Central memory CD8-positive, alpha-beta T cell (primary cell): ENCODE measurements at regions not wholly inside any gene's neighbourhood (a gene's known extent, or its start where the extent isn't known, plus 50 kb on each side); places are given as distances from the start of the nearest gene placed in this dataset.

ENCODE experiments used
- ATAC-seq: fragments of 150-1000 bp; cut with Tn5 transposase; replicated peaks from 2 replicates; pipeline ENCODE4 v1.10.0; 2022; ENCODE audit warnings: mild to moderate bottlenecking, moderate FRiP score, moderate number of reproducible peaks; ENCODE audit not compliant: poor library complexity, severe bottlenecking; ENCODE audit errors: extremely low read depth
- DNase-seq, 2 donors: peaks; one replicate each; pipeline ENCODE4 v3.0.0; 2021; ENCODE audit warnings: low spot score in 2 of 2
- H3K27ac Mint-ChIP-seq: one replicate; pipeline ENCODE4 v1.8.0; 2022; ENCODE audit warnings: low read depth, mild to moderate bottlenecking, moderate library complexity, mixed read lengths
- H3K27me3 Mint-ChIP-seq: one replicate; pipeline ENCODE4 v1.8.0; 2022; ENCODE audit warnings: mixed read lengths
- H3K36me3 Mint-ChIP-seq: one replicate; pipeline ENCODE4 v1.8.0; 2022; ENCODE audit warnings: mild to moderate bottlenecking, moderate library complexity, mixed read lengths; ENCODE audit not compliant: insufficient read depth
- H3K4me1 Mint-ChIP-seq: one replicate; pipeline ENCODE4 v1.8.0; 2022; ENCODE audit warnings: mixed read lengths
- H3K4me3 Mint-ChIP-seq: one replicate; pipeline ENCODE4 v1.8.0; 2022; ENCODE audit warnings: mild to moderate bottlenecking, moderate library complexity, mixed read lengths
- H3K9me3 Mint-ChIP-seq: one replicate; pipeline ENCODE4 v1.8.0; 2022; ENCODE audit warnings: mixed read lengths

- no peak for ATAC-seq
- DNase-seq: no peak
- Mint-ChIP-seq H3K27ac (no peak overlapping the region), H3K36me3 (no peaks in the 10 kb centered on the region), H3K9me3 (no peaks in the 10 kb centered on the region), H3K27me3 (peaks cover 54% of the 10 kb centered on the region), H3K4me1 (no peaks in the 10 kb centered on the region), H3K4me3 (no peak overlapping the region)
Measured at GRCh38 chr19:31592456-31592855, 243.2 kb upstream of the TSHZ3 start.

- H3K4me1 Mint-ChIP-seq: no peaks in the 10 kb centered on the region
- no peak overlapping the region for H3K27ac Mint-ChIP-seq
- H3K9me3 Mint-ChIP-seq: no peaks in the 10 kb centered on the region
- H3K4me3 Mint-ChIP-seq: no peak overlapping the region
- H3K36me3 Mint-ChIP-seq: no peaks in the 10 kb centered on the region
- DNase-seq (no peak), ATAC-seq (no peak)
- peaks cover 33% of the 10 kb centered on the region for H3K27me3 Mint-ChIP-seq
Measured at GRCh38 chr19:31594701-31595100, 245.5 kb upstream of the TSHZ3 start.

GRCh38 chr19:31595521-31595920 is 246.3 kb upstream of the TSHZ3 start:
- H3K27me3 Mint-ChIP-seq: peaks cover 25% of the 10 kb centered on the region
- H3K4me1 Mint-ChIP-seq: no peaks in the 10 kb centered on the region
- H3K36me3 Mint-ChIP-seq: no peaks in the 10 kb centered on the region
- H3K4me3 Mint-ChIP-seq: no peak overlapping the region
- no peaks in the 10 kb centered on the region for H3K9me3 Mint-ChIP-seq
- no peak for DNase-seq
- no peak for ATAC-seq
- no peak overlapping the region for H3K27ac Mint-ChIP-seq

GRCh38 chr19:31596751-31597150 is 247.5 kb upstream of the TSHZ3 start:
- Mint-ChIP-seq H3K4me3 (no peak overlapping the region), H3K27ac (no peak overlapping the region), H3K27me3 (peaks cover 24% of the 10 kb centered on the region), H3K4me1 (no peaks in the 10 kb centered on the region), H3K9me3 (no peaks in the 10 kb centered on the region), H3K36me3 (no peaks in the 10 kb centered on the region)
- no peak for DNase-seq
- ATAC-seq: no peak

- Mint-ChIP-seq H3K27ac (no peak overlapping the region), H3K4me3 (no peak overlapping the region), H3K9me3 (no peaks in the 10 kb centered on the region), H3K4me1 (no peaks in the 10 kb centered on the region), H3K36me3 (no peaks in the 10 kb centered on the region), H3K27me3 (peaks cover 22% of the 10 kb centered on the region)
- DNase-seq: no peak
- ATAC-seq: no peak
Measured at GRCh38 chr19:31597616-31598015, 248.4 kb upstream of the TSHZ3 start.

GRCh38 chr19:31598730-31599238 is 249.5 kb upstream of the TSHZ3 start:
- ATAC-seq: no peak
- no peak overlapping the region for H3K4me3 Mint-ChIP-seq
- H3K27ac Mint-ChIP-seq: no peak overlapping the region
- H3K27me3 Mint-ChIP-seq: peaks cover 15% of the 10 kb centered on the region
- no peak for DNase-seq
- no peaks in the 10 kb centered on the region for H3K4me1 Mint-ChIP-seq
- H3K9me3 Mint-ChIP-seq: no peaks in the 10 kb centered on the region
- no peaks in the 10 kb centered on the region for H3K36me3 Mint-ChIP-seq

GRCh38 chr19:31600731-31601295 is 251.6 kb upstream of the TSHZ3 start:
- peaks cover 9% of the 10 kb centered on the region for H3K27me3 Mint-ChIP-seq
- no peak overlapping the region for H3K4me3 Mint-ChIP-seq
- H3K4me1 Mint-ChIP-seq: no peaks in the 10 kb centered on the region
- no peak overlapping the region for H3K27ac Mint-ChIP-seq
- ATAC-seq (no peak), DNase-seq (no peak)
- no peaks in the 10 kb centered on the region for H3K36me3 Mint-ChIP-seq
- H3K9me3 Mint-ChIP-seq: no peaks in the 10 kb centered on the region

- peaks cover 9% of the 10 kb centered on the region for H3K27me3 Mint-ChIP-seq
- no peaks in the 10 kb centered on the region for H3K9me3 Mint-ChIP-seq
- ATAC-seq (no peak), DNase-seq (no peak)
- H3K36me3 Mint-ChIP-seq: no peaks in the 10 kb centered on the region
- H3K4me3 Mint-ChIP-seq: no peak overlapping the region
- H3K4me1 Mint-ChIP-seq: no peaks in the 10 kb centered on the region
- no peak overlapping the region for H3K27ac Mint-ChIP-seq
Measured at GRCh38 chr19:31601855-31602254, 252.6 kb upstream of the TSHZ3 start.

- DNase-seq (no peak), ATAC-seq (no peak)
- no peak overlapping the region for H3K4me3 Mint-ChIP-seq
- H3K27ac Mint-ChIP-seq: no peak overlapping the region
- no peaks in the 10 kb centered on the region for H3K36me3 Mint-ChIP-seq
- H3K4me1 Mint-ChIP-seq: no peaks in the 10 kb centered on the region
- H3K9me3 Mint-ChIP-seq: no peaks in the 10 kb centered on the region
- H3K27me3 Mint-ChIP-seq: peaks cover 9% of the 10 kb centered on the region
Measured at GRCh38 chr19:31602548-31602947, 253.3 kb upstream of the TSHZ3 start.

GRCh38 chr19:31604493-31605040 is 255.3 kb upstream of the TSHZ3 start:
- Mint-ChIP-seq H3K4me1 (no peaks in the 10 kb centered on the region), H3K27ac (no peak overlapping the region), H3K9me3 (no peaks in the 10 kb centered on the region), H3K4me3 (no peak overlapping the region), H3K36me3 (no peaks in the 10 kb centered on the region), H3K27me3 (peaks cover 9% of the 10 kb centered on the region)
- no peak for ATAC-seq
- no peak for DNase-seq

- H3K36me3 Mint-ChIP-seq: no peaks in the 10 kb centered on the region
- DNase-seq (no peak), ATAC-seq (no peak)
- peaks cover 5% of the 10 kb centered on the region for H3K27me3 Mint-ChIP-seq
- H3K4me3 Mint-ChIP-seq: no peak overlapping the region
- no peaks in the 10 kb centered on the region for H3K4me1 Mint-ChIP-seq
- H3K9me3 Mint-ChIP-seq: no peaks in the 10 kb centered on the region
- H3K27ac Mint-ChIP-seq: no peak overlapping the region
Measured at GRCh38 chr19:31610018-31610417, 260.8 kb upstream of the TSHZ3 start.

- DNase-seq (no peak), ATAC-seq (no peak)
- H3K4me1 Mint-ChIP-seq: no peaks in the 10 kb centered on the region
- H3K4me3 Mint-ChIP-seq: no peak overlapping the region
- H3K27me3 Mint-ChIP-seq: no peaks in the 10 kb centered on the region
- H3K27ac Mint-ChIP-seq: no peak overlapping the region
- H3K36me3 Mint-ChIP-seq: no peaks in the 10 kb centered on the region
- no peaks in the 10 kb centered on the region for H3K9me3 Mint-ChIP-seq
Measured at GRCh38 chr19:31611046-31611877, 262.0 kb upstream of the TSHZ3 start.

GRCh38 chr19:31612873-31613272 is 263.6 kb upstream of the TSHZ3 start:
- H3K4me3 Mint-ChIP-seq: no peak overlapping the region
- no peaks in the 10 kb centered on the region for H3K27me3 Mint-ChIP-seq
- no peaks in the 10 kb centered on the region for H3K9me3 Mint-ChIP-seq
- DNase-seq: no peak
- no peak overlapping the region for H3K27ac Mint-ChIP-seq
- no peak for ATAC-seq
- no peaks in the 10 kb centered on the region for H3K4me1 Mint-ChIP-seq
- H3K36me3 Mint-ChIP-seq: no peaks in the 10 kb centered on the region
